KBM-7 (cell line): ENCODE measurements at regions not wholly inside any gene's neighbourhood (a gene's known extent, or its start where the extent isn't known, plus 50 kb on each side); places are given as distances from the start of the nearest gene placed in this dataset.
"Not testable (repeated sequence)": the region's sequence is repeated elsewhere in the genome, so short reads cannot be mapped to it uniquely, and the experiment has no call there.

Experiments
- DNase-seq: peaks from one replicate; pipeline ENCODE4 v3.0.0-alpha.2; 2015
- in situ Hi-C: fragments of 300-500 bp; cut with MboI; formaldehyde crosslinking; loops from 2 replicates; pipeline ENCODE4 v1.14.3; 2020; ENCODE audit warnings: low sequenced_read_pairs, low pct_unique_long_range_greater_than_20kb, mixed read lengths

DNA sequence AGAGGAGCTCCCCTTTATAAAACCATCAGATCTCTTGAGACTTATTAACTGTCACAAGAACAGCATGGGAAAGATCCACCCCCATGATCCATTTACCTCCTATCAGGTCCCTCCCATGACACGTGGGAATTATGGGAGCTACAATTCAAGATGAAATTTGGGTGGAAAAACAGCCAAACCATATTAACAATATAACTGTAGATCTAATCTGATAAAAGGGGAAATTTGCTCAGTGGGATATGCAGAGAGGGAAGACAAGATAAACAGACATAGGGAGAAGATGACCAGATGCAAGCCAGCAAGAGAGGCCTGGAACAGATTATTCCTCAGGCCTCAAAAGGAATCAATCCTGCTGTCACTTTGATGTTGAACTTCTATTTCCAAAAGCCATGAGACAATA is 841.5 kb downstream of the LRRIQ3 start:
- no peak for DNase-seq
- in situ Hi-C loops, result no loop called here

- DNase-seq, result no peak
- in situ Hi-C loops, result no loop called here
Observed at GRCh38 chr1:73343947-73344346, 854.0 kb downstream of the LRRIQ3 start.

- DNase-seq, result no peak
- in situ Hi-C loops, result no loop called here
Observed at GRCh38 chr1:73333847-73334503, 864.0 kb downstream of the LRRIQ3 start.

- in situ Hi-C loops, result no loop called here
- no peak for DNase-seq
Observed at GRCh38 chr1:73331726-73332125, 866.2 kb downstream of the LRRIQ3 start.

GRCh38 chr1:73327998-73328397 is 870.0 kb downstream of the LRRIQ3 start:
- in situ Hi-C loops, result no loop called here
- no peak for DNase-seq

DNA sequence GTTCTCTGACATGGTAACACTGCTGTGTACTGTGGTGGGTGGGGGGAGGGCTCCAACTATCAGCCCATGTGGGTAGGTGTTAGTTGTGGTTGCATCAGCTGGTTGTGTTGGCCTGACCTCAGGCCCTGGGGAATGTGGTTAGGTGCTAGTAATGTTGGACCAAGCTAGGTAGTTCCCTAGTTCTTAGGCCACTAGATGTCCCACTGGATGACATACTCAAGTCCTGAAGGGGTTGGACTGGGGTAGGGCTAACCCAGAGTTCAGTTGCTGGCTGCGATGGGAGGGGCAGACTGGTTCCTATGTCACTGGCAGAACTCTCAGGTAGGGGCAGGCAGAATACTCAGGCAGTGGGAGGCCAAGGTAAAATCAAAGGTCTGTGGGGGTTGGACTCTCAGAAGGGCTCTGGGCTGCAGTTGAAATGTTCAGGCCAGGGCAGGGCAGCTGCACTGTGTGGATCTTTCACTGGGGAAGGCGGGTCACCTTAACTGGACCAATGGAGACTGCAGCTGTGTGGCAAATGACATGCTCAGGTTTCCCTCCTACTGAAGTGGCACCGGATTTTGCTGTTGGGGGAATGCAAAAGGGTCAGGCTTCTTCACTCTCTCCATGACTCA is 870.7 kb downstream of the LRRIQ3 start:
- no peak for DNase-seq
- in situ Hi-C loops, result no loop called here

DNA sequence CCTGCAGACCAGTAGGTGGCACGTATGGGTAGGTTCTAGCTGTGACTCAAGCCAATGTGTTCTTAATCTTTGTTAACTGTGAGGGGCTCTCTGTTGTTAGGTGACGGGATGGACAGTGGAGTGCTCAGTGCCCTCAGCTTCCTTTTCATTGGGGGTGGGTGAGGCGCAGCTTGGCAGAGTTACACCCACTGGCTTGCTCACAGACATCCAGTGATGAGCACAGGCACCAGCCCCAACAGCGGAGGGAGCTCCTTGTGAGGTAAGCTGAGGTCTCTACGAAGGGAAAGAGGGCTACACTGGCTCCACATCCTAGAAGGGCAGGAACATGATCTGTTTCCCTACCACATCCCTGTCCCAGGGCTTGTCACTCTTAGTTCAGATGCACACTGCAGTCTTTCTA is 871.3 kb downstream of the LRRIQ3 start:
- in situ Hi-C loops, result no loop called here
- no peak for DNase-seq

- in situ Hi-C loops, result no loop called here
- DNase-seq, result no peak
Observed at GRCh38 chr1:73310797-73311381, 887.1 kb downstream of the LRRIQ3 start.

DNA sequence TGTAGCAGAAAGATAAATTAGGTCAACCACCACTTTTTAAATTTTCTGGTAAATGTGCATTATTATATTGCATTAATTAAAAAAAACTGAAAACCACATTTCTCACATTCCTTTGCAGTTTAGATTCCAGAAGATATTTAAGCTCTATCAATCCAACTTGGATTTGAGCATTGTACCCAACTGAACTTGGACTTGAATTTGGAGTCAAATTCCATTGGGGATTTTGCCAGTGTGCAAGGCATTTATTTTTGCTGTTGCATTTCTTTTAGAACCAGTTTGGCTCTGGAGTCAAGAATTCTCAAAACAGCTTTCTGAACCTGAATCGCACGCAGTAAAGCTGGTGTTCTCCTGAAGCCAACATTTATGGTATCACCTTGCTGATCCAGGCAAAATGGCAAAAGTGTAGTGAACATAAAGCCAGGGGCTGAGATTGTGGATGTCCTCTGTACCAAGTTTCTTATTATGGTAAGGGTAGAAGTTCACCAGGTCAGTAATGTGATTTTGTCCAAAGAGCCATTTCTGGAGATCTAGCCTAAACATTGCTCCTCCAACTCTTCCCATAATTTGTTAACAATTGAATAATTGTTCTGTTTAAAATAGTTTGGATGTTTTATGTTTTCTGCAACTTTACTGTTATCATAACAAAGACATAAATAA is 890.9 kb downstream of the LRRIQ3 start:
- in situ Hi-C loops, result no loop called here
- no peak for DNase-seq

DNA sequence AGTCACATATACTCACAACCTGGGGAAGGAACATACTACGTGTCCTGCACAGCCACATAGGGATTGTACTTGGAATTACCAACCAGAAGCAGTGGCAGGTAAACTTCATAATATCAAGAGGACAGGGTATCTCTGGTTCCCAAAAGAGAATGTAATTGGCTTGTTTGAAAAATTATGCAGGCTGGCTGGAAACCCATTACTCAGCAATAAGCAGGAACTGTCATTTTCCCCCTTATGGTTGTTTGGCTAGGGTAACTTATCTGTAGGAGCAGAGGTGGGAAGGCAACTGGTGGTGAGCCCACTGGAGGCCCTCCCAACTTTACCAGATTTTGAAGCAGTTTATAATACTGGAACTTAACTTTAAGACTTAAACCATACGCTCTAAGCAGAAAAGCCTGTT is 924.1 kb downstream of the LRRIQ3 start:
- in situ Hi-C loops, result no loop called here
- DNase-seq, result no peak

DNA sequence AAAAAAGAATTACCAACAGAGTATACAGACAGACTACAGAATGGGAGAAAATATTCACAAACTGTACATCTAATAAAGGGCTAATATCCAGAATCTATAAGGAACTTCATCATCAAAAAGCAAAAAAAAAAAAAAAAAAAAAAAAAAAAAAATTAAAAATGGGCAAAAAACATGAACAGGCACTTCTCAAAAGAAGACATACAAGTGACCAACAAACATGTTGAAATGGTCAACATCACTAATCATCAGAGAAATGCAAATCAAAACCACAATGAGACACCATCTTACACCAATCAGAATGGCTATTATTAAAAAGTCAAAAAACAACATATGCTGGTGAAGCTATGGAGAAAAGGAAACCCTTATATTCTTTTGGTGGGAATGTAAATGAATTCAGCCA is 952.8 kb downstream of the LRRIQ3 start:
- in situ Hi-C loops, result not testable (repeated sequence)

GRCh38 chr1:73218995-73219546 is 936.7 kb upstream of the NEGR1 start:
- DNase-seq, result no peak
- in situ Hi-C loops, result no loop called here

More for the DNA sequence above, 952.8 kb downstream of the LRRIQ3 start:
- not testable (repeated sequence) for DNase-seq

DNA sequence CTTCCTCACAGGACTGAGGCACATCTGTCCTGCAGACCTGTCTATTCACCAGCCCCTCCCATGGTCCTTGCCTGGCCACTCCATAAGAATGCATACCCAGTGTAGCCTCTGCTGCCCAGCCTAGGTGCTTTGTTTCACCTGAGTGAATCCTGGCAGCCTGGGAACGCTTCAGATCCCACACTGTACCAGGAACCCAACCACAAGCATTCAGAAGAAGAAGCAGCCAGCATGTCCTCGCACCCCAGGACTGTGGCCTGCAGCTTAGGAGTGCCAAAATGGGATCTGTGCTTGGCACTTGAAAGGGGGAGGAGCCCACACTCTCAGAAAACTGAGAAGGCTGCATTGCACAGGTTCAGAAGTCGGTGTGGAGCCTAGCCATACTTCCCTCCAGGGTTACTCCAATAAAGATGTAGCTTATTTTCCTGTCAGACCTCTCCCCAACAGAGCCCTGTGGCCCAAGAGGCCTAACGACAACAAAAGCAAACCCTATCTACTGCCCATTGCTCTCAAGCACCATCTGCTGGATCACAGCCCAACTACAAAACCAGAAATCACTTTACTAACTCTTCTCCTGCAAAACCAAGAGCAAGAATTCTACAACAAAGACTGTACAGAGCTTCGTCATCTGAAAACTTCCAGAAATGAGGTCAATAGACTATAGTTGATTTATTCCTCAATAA is 923.1 kb upstream of the NEGR1 start:
- peak; percentile 23 for DNase-seq

GRCh38 chr1:73197972-73198371 is 915.6 kb upstream of the NEGR1 start:
- in situ Hi-C loops, result no loop called here
- DNase-seq, result no peak

More for the DNA sequence above, 923.1 kb upstream of the NEGR1 start:
- in situ Hi-C loops, result no loop called here

DNA sequence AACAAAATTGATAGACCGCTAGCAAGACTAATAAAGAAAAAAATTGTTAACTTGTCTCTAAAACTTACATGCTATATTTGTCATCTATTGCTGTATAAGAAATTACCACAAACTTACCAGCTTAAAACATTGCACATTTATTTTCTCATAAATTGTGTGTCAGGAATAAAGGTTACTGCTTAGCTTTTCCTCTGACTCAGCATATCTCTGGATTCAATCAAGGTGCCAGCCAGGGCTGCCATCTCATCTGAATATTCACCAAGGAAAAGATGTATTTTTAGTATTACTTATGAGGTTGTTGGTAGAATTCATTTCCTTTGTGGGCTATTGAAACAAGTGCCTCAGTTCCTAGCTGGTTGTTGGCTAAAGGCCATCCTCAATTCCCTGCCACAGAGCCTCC is 912.6 kb upstream of the NEGR1 start:
- in situ Hi-C loops, result no loop called here
- no peak for DNase-seq

DNA sequence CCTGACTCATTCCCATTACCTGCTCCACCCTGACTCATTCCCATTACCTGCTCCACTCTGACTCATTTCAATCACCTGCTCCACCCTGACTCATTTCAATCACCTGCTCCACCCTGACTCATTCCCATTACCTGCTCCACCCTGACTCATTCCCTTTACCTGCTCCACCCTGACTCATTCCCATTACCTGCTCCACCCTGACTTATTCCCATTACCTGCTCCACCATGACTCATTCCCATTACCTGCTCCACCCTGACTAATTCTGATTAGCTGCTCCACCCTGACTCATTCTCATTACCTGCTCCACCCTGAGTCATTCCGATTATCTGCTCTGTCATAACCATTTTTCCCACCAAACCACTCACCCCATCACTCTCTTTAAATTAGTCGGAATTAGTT is 901.2 kb upstream of the NEGR1 start:
- in situ Hi-C loops, DNase-seq: not testable (repeated sequence)

GRCh38 chr1:73181190-73181540 is 898.8 kb upstream of the NEGR1 start:
- no peak for DNase-seq
- in situ Hi-C loops, result no loop called here

- DNase-seq, result no peak
- in situ Hi-C loops, result no loop called here
Observed at GRCh38 chr1:73180397-73181189, 898.3 kb upstream of the NEGR1 start.

DNA sequence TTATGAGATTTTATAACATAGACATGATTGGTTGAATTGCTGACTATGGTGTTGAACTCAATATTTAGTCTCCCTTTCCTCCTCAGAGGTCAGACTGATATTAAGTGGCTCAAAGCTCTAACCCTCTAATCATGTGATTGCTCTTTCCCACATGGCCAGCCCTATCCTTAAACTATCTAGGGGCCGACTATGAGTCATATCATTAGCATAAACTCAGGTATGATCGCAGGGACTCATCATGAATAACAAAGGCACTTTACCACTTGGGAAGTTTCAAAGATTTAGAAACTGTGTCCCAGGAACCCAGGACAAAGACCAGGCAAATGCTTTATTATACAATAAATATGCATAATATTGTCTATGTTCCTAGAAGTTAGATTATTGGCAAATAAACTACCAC is 894.6 kb upstream of the NEGR1 start:
- no peak for DNase-seq
- in situ Hi-C loops, result no loop called here
